Activated CD8-positive, alpha-beta T cell treated with anti-CD3 and anti-CD28 coated beads for 36 hours (primary cell): ENCODE measurements at regions not wholly inside any gene's neighbourhood (a gene's known extent, or its start where the extent isn't known, plus 50 kb on each side); places are given as distances from the start of the nearest gene placed in this dataset.

Experiments
- ATAC-seq: fragments of 200-7000 bp; cut with Tn5 transposase; one replicate; pipeline ENCODE4 v1.10.0; 2021; ENCODE audit warnings: mild to moderate bottlenecking, moderate library complexity
- CTCF ChIA-PET: fragments of 350-600 bp; sonication (Branson Sonifier 250); formaldehyde crosslinking; loops from one replicate; lab custom pipeline; 2021; ENCODE audit warnings: antibody characterized with exemption; lab: Charles Lee
- POLR2A ChIA-PET: fragments of 350-600 bp; sonication (Branson Sonifier 250); formaldehyde crosslinking; loops from one replicate; lab custom pipeline; 2021; ENCODE audit warnings: antibody characterized with exemption; lab: Charles Lee
- DNase-seq: peaks from one replicate; pipeline ENCODE4 v3.0.0-alpha.2; 2020
- H3K27ac Mint-ChIP-seq: one replicate; pipeline ENCODE4 v1.8.0; 2021; ENCODE audit warnings: mild to moderate bottlenecking, mixed read lengths
- H3K27me3 Mint-ChIP-seq: one replicate; pipeline ENCODE4 v1.8.0; 2021; ENCODE audit warnings: mixed read lengths
- H3K36me3 Mint-ChIP-seq: one replicate; pipeline ENCODE4 v1.8.0; 2021; ENCODE audit warnings: low read depth, mixed read lengths
- H3K4me1 Mint-ChIP-seq: one replicate; pipeline ENCODE4 v1.8.0; 2021; ENCODE audit warnings: low read depth, mixed read lengths
- H3K4me3 Mint-ChIP-seq: one replicate; pipeline ENCODE4 v1.8.0; 2021; ENCODE audit warnings: mild to moderate bottlenecking, moderate library complexity, mixed read lengths
- H3K9me3 Mint-ChIP-seq: one replicate; pipeline ENCODE4 v1.8.0; 2021; ENCODE audit warnings: mixed read lengths
- CTCF ChIP-seq: fragments of 200-600 bp; IDR thresholded peaks from one replicate; pipeline ENCODE4 v1.8.0; 2022; ENCODE audit warnings: antibody characterized with exemption, mild to moderate bottlenecking
- intact Hi-C: fragments of 100-400 bp; cut with micrococcal nuclease; formaldehyde crosslinking; loops from one replicate; pipeline ENCODE4 v1.10.0; 2022

- Mint-ChIP-seq H3K9me3 (no peaks in the 10 kb centered on the region), H3K27ac (no peak overlapping the region), H3K4me1 (no peaks in the 10 kb centered on the region), H3K4me3 (no peak overlapping the region), H3K36me3 (no peaks in the 10 kb centered on the region), H3K27me3 (peaks cover 2% of the 10 kb centered on the region)
- intact Hi-C loops, result no loop called here
- ChIA-PET CTCF (no interaction called here), POLR2A (no interaction called here)
- ATAC-seq, result no peak
- DNase-seq, result no peak
- TF ChIP-seq CTCF, result no peak
Measured at GRCh38 chr10:128734734-128735133, 608.5 kb upstream of the MKI67 start.

DNA sequence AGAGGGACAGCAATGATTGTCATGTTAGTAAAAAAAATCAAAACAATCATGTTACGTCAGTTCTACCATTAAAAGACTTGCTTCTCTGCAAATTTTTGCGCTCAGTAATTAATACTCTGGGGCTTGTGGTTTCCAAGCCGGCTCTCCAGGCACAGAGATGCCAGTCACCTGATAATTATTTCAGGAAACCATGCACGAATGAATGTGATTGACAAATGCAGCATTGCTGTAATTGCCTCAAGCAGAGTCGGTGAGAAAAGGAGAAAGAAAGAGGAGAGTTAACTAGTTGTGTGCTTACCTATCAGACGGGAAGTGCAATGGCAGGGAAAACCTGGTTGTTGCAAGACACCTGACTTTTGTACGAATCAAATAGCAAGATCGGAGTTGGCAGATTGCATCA is 609.8 kb upstream of the MKI67 start:
- DNase-seq (no peak), ATAC-seq (no peak)
- H3K4me3 Mint-ChIP-seq, result no peak overlapping the region
- intact Hi-C loops, result no loop called here
- no peaks in the 10 kb centered on the region for H3K9me3 Mint-ChIP-seq
- TF ChIP-seq CTCF, result no peak
- CTCF ChIA-PET, result no interaction called here
- no peak overlapping the region for H3K27ac Mint-ChIP-seq
- POLR2A ChIA-PET, result no interaction called here
- H3K27me3 Mint-ChIP-seq, result peaks cover 2% of the 10 kb centered on the region
- H3K36me3 Mint-ChIP-seq, result no peaks in the 10 kb centered on the region
- H3K4me1 Mint-ChIP-seq, result no peaks in the 10 kb centered on the region

- Mint-ChIP-seq H3K4me3 (no peak overlapping the region), H3K27me3 (peaks cover 2% of the 10 kb centered on the region), H3K36me3 (no peaks in the 10 kb centered on the region), H3K27ac (no peak overlapping the region), H3K9me3 (no peaks in the 10 kb centered on the region), H3K4me1 (no peaks in the 10 kb centered on the region)
- TF ChIP-seq CTCF, result no peak
- ChIA-PET CTCF (no interaction called here), POLR2A (interaction anchor here (0.5 kb wide), 1 partner anchor 88 kb away, joined by 3 read pairs; no protein-coding TSS in a partner anchor)
- DNase-seq (no peak), ATAC-seq (no peak)
- intact Hi-C loops, result no loop called here
Measured at GRCh38 chr10:128738386-128738915, 612.2 kb upstream of the MKI67 start.

DNA sequence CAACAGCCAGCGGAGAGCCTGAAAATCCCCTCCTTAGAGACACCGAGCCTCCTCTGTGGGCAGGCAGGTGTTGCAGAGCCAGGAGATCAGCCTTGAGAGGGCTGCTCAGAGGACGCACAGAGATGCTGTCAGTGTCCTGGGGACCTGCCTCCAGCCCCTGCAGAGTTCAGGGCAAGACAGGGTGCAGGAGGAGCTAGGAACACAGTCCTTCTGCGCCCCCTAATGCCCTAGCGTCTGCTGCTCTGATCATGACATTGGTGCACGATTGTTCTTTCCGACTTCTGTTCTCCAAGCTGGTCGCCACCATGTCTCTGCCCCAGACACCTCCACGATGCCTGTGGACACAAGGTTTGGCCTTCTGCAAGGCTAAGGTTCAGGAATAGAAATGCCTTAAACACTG is 613.7 kb upstream of the MKI67 start:
- DNase-seq, result no peak
- no peak overlapping the region for H3K4me3 Mint-ChIP-seq
- POLR2A ChIA-PET, result no interaction called here

GRCh38 chr10:128741180-128741579 is 615.0 kb upstream of the MKI67 start:
- Mint-ChIP-seq H3K4me3 (no peak overlapping the region), H3K27me3 (peaks cover 2% of the 10 kb centered on the region), H3K27ac (no peak overlapping the region), H3K4me1 (no peaks in the 10 kb centered on the region), H3K36me3 (no peaks in the 10 kb centered on the region), H3K9me3 (no peaks in the 10 kb centered on the region)
- CTCF ChIA-PET, result no interaction called here
- no peak for TF ChIP-seq CTCF
- POLR2A ChIA-PET, result no interaction called here
- intact Hi-C loops, result no loop called here
- ATAC-seq (no peak), DNase-seq (no peak)

More for the DNA sequence above, 613.7 kb upstream of the MKI67 start:
- Mint-ChIP-seq H3K27ac (no peak overlapping the region), H3K4me1 (no peaks in the 10 kb centered on the region), H3K9me3 (no peaks in the 10 kb centered on the region), H3K27me3 (peaks cover 2% of the 10 kb centered on the region), H3K36me3 (no peaks in the 10 kb centered on the region)
- CTCF ChIA-PET, result no interaction called here
- ATAC-seq, result no peak
- intact Hi-C loops, result no loop called here
- TF ChIP-seq CTCF, result no peak
